HepG2 (cell line): ENCODE measurements at regions not wholly inside any gene's neighbourhood (a gene's known extent, or its start where the extent isn't known, plus 50 kb on each side); places are given as distances from the start of the nearest gene placed in this dataset.

Source experiments
- CTCF ChIP-seq: sonication (generic); formaldehyde crosslinking; IDR thresholded peaks from 2 replicates; pipeline ENCODE4 v1.5.0; 2020; ENCODE audit warnings: mild to moderate bottlenecking, missing genetic modification reagents, moderate library complexity
- ETS1 ChIP-seq: sonication (generic); formaldehyde crosslinking; IDR thresholded peaks from 2 replicates; pipeline ENCODE4 v1.4.0; 2020; ENCODE audit warnings: missing genetic modification reagents
- SP2 ChIP-seq: sonication (generic); formaldehyde crosslinking; IDR thresholded peaks from 2 replicates; pipeline ENCODE4 v1.5.1; 2020; ENCODE audit warnings: mild to moderate bottlenecking, missing genetic modification reagents
- TGIF2 ChIP-seq: IDR thresholded peaks from 2 replicates; pipeline ENCODE4 v1.6.1; 2016; ENCODE audit warnings: control low read depth, missing compliant biosample characterization
- ZNF274 ChIP-seq: sonication (generic); formaldehyde crosslinking; IDR thresholded peaks from 2 replicates; pipeline ENCODE4 v1.5.1; 2020; ENCODE audit warnings: mild to moderate bottlenecking, missing genetic modification reagents
- ZNF281 ChIP-seq: sonication (generic); formaldehyde crosslinking; IDR thresholded peaks from 2 replicates; pipeline ENCODE4 v1.4.0; 2020; ENCODE audit warnings: missing genetic modification reagents, borderline replicate concordance
- ZNF318 ChIP-seq: sonication (generic); formaldehyde crosslinking; IDR thresholded peaks from 2 replicates; pipeline ENCODE4 v1.4.0; 2020; ENCODE audit warnings: mild to moderate bottlenecking, missing genetic modification reagents
- ZNF431 ChIP-seq: sonication (generic); formaldehyde crosslinking; IDR thresholded peaks from 2 replicates; pipeline ENCODE4 v1.9.0; 2022; ENCODE audit warnings: missing genetic modification reagents, low read depth, mild to moderate bottlenecking, borderline replicate concordance
- ZNF629 ChIP-seq: sonication (generic); formaldehyde crosslinking; conservative IDR thresholded peaks from 2 replicates; pipeline ENCODE4 v1.5.0; 2020; ENCODE audit warnings: missing genetic modification reagents
- ZNF772 ChIP-seq: sonication (generic); formaldehyde crosslinking; IDR thresholded peaks from 2 replicates; pipeline ENCODE4 v1.5.0; 2020; ENCODE audit warnings: mild to moderate bottlenecking, missing genetic modification reagents
- ZSCAN20 ChIP-seq: sonication (generic); formaldehyde crosslinking; IDR thresholded peaks from 2 replicates; pipeline ENCODE4 v1.4.0; 2020; ENCODE audit warnings: missing genetic modification reagents, mild to moderate bottlenecking, borderline replicate concordance

GRCh38 chr1:47622776-47623556 is 185.1 kb downstream of the FOXD2 start:
- TF ChIP-seq TGIF2, result no peak
- TF ChIP-seq ETS1 (CRISPR knock-in tag), result no peak
- TF ChIP-seq ZNF431 (CRISPR knock-in tag), result no peak
- TF ChIP-seq SP2, result no peak
- TF ChIP-seq ZNF772, result no peak
- no peak for TF ChIP-seq ZNF274 (CRISPR knock-in tag)
- TF ChIP-seq ZNF318 (CRISPR knock-in tag), result no peak
- no peak for TF ChIP-seq ZSCAN20
- no peak for TF ChIP-seq ZNF281
- TF ChIP-seq ZNF629 (CRISPR knock-in tag), result no peak
- TF ChIP-seq CTCF (CRISPR knock-in tag), result no peak
